Activated B cell treated with CpG ODN at 0.5 μM for 24 hours (primary cell): ENCODE measurements at regions not wholly inside any gene's neighbourhood (a gene's known extent, or its start where the extent isn't known, plus 50 kb on each side); places are given as distances from the start of the nearest gene placed in this dataset.
"Not testable (repeated sequence)": the region's sequence is repeated elsewhere in the genome, so short reads cannot be mapped to it uniquely, and the experiment has no call there.

Experiments used
- ATAC-seq: fragments of 200-7000 bp; cut with Tn5 transposase; one replicate; pipeline ENCODE4 v1.10.0; 2021; ENCODE audit warnings: low read depth, mild to moderate bottlenecking, moderate library complexity
- CTCF ChIA-PET: fragments of 350-600 bp; sonication (Branson Sonifier 250); formaldehyde crosslinking; loops from one replicate; lab custom pipeline; 2021; ENCODE audit warnings: antibody characterized with exemption; lab: Charles Lee
- POLR2A ChIA-PET: fragments of 350-600 bp; sonication (Branson Sonifier 250); formaldehyde crosslinking; loops from one replicate; lab custom pipeline; 2021; ENCODE audit warnings: antibody characterized with exemption; lab: Charles Lee
- DNase-seq: peaks from one replicate; pipeline ENCODE4 v3.0.0; 2022
- H3K27ac Mint-ChIP-seq: one replicate; pipeline ENCODE4 v1.8.0; 2020; ENCODE audit warnings: mixed read lengths
- H3K27me3 Mint-ChIP-seq: one replicate; pipeline ENCODE4 v1.8.0; 2021; ENCODE audit warnings: mixed read lengths
- H3K36me3 Mint-ChIP-seq: one replicate; pipeline ENCODE4 v1.8.0; 2021; ENCODE audit warnings: low read depth, mixed read lengths
- H3K4me1 Mint-ChIP-seq: one replicate; pipeline ENCODE4 v1.8.0; 2021; ENCODE audit warnings: mixed read lengths
- H3K4me3 Mint-ChIP-seq: one replicate; pipeline ENCODE4 v1.8.0; 2020; ENCODE audit warnings: mild to moderate bottlenecking, mixed read lengths
- H3K9me3 Mint-ChIP-seq: one replicate; pipeline ENCODE4 v1.8.0; 2020; ENCODE audit warnings: mixed read lengths
- intact Hi-C: fragments of 100-400 bp; cut with micrococcal nuclease; formaldehyde crosslinking; loops from one replicate; pipeline ENCODE4 v1.15.1; 2024
- TF ChIP-seq, protein P1 (sequence below): fragments of 200-600 bp; IDR thresholded peaks from one replicate; pipeline ENCODE4 v1.8.0; 2022; ENCODE audit warnings: antibody characterized with exemption, mild to moderate bottlenecking

DNA sequence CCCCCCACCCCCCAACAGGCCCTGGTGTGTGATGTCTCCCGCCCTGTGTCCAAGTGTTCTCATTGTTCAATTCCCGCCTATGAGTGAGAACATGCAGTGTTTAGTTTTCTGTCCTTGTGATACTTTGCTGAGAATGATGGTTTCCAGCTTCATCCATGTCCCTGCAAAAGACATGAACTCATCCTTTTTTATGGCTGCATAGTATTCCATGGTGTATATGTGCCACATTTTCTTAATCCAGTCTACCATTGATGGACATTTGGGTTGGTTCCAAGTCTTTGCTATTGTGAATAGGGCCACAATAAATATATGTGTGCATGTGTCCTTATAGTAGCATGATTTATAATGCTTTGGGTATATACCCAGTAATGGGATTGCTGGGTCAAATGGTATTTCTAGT, 54.0 kb downstream of the ZCCHC13 start:
- H3K27ac Mint-ChIP-seq, H3K9me3 Mint-ChIP-seq, CTCF ChIA-PET, H3K36me3 Mint-ChIP-seq, H3K4me1 Mint-ChIP-seq, POLR2A ChIA-PET, intact Hi-C loops, H3K4me3 Mint-ChIP-seq, ATAC-seq, DNase-seq, H3K27me3 Mint-ChIP-seq: not testable (repeated sequence)

DNA sequence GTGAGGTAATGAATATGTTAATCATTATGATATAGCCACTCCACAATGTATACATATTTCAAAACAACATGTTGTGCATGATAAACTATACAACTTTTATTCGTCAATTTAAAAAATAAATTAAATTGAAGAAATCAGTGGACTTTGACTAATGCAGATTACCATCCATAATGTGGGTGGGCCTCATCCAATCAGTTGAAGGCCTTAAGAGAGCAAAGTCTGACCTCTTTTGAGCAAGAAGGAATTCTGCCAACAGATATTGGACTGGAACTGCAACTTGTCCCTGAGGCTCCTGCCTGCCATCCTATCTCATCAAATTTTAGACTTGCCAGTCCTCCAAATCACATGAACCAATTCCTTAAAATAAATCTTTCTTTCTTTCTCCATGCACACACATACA, 57.4 kb upstream of the SLC16A2 start:
- Mint-ChIP-seq H3K4me3 (no peak overlapping the region), H3K4me1 (no peaks in the 10 kb centered on the region), H3K27me3 (no peaks in the 10 kb centered on the region), H3K9me3 (no peaks in the 10 kb centered on the region), H3K27ac (no peak overlapping the region), H3K36me3 (no peaks in the 10 kb centered on the region)
- ChIA-PET CTCF (no interaction called here), POLR2A (no interaction called here)
- TF ChIP-seq, protein P1, sequence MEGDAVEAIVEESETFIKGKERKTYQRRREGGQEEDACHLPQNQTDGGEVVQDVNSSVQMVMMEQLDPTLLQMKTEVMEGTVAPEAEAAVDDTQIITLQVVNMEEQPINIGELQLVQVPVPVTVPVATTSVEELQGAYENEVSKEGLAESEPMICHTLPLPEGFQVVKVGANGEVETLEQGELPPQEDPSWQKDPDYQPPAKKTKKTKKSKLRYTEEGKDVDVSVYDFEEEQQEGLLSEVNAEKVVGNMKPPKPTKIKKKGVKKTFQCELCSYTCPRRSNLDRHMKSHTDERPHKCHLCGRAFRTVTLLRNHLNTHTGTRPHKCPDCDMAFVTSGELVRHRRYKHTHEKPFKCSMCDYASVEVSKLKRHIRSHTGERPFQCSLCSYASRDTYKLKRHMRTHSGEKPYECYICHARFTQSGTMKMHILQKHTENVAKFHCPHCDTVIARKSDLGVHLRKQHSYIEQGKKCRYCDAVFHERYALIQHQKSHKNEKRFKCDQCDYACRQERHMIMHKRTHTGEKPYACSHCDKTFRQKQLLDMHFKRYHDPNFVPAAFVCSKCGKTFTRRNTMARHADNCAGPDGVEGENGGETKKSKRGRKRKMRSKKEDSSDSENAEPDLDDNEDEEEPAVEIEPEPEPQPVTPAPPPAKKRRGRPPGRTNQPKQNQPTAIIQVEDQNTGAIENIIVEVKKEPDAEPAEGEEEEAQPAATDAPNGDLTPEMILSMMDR: no peak
- intact Hi-C loops: no loop called here
- no peak for ATAC-seq
- no peak for DNase-seq

DNA sequence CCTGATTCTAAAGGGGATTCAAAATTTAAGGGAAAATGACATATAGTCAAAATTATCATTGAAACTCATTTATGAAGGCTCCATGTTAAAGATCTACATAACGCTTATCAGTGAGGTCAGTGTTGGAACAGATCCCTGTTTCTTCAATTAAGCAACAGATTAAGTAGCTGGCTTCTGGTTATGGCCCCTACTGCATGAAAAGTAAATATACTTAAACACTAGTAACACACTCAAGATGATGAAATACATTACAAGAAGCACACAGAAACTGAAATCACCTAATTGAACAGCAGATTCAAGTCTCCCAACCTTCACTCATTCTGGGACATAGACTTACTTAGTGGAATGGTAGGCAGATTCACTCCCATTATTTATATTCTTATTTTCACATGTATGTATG, 51.6 kb upstream of the SLC16A2 start:
- TF ChIP-seq, protein P1: no peak
- intact Hi-C loops: no loop called here
- Mint-ChIP-seq H3K4me3 (no peak overlapping the region), H3K9me3 (no peaks in the 10 kb centered on the region), H3K36me3 (no peaks in the 10 kb centered on the region), H3K27me3 (no peaks in the 10 kb centered on the region), H3K4me1 (no peaks in the 10 kb centered on the region), H3K27ac (no peak overlapping the region)
- CTCF ChIA-PET: no interaction called here
- POLR2A ChIA-PET: no interaction called here
- DNase-seq (no peak), ATAC-seq (no peak)

DNA sequence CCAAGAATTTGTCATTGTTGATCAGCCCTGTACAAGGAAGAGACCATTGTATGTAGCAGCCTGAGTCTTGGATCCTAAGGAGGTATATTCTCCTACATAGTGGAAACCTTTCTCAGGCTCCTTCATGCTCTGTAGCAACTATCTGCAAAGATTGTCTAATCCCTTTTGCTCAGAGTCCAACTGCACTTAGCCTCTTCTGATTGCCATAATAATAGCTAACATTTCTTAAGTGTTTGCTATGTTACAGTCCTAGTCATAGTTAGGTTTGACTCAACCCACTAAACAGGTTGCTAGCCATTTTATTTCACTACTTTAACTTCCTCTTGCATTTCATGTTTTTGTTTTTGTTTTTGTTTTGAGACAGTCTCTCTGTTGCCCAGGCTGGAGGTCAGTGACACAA, 50.8 kb upstream of the SLC16A2 start:
- no peak overlapping the region for H3K4me3 Mint-ChIP-seq
- ChIA-PET CTCF (interaction anchor here (0.9 kb wide), 1 partner anchor 11 kb away, joined by 3 read pairs; no protein-coding TSS in a partner anchor), POLR2A (no interaction called here)
- no peak for DNase-seq
- H3K27me3 Mint-ChIP-seq: no peaks in the 10 kb centered on the region
- intact Hi-C loops: no loop called here
- no peaks in the 10 kb centered on the region for H3K36me3 Mint-ChIP-seq
- H3K9me3 Mint-ChIP-seq: no peaks in the 10 kb centered on the region
- no peaks in the 10 kb centered on the region for H3K4me1 Mint-ChIP-seq
- no peak overlapping the region for H3K27ac Mint-ChIP-seq
- ATAC-seq: no peak
- TF ChIP-seq, protein P1: no peak

DNA sequence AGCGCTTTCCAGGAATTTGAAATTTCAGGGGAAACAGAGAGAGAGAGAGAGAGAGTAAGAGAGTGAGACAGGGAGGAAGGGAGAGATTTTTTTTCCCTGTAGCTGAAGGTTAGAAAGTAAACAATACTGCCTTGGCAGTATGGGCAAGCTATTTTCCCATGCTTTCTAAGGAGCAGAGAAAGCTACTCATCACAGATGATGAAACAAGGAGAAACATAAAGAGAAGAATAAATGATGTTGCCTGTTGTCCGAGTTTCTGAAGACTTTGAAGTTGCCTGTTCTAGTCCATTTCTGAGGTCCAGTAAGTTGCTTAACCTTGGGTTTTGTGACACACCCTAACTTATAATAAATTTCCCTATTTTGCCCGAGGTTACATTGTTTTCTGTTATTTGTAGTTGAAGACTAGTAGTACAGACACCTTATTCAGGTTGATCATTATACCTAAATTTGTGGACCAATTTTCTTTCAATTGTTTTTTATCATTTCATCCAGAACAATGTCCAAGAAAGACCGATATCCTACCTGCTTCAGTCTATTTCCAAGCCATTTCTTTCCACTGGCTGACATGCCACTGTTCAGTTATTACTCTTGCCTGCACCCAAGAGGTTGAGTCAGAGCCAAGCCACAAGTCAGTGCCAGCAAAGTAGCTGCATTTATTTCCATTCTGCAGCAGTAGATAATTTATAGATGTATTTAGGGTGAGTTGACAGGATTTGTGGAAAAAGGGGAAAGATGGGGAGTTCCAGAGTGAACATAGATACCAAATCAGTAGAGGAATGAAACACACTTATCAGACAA, 49.7 kb upstream of the SLC16A2 start:
- Mint-ChIP-seq H3K4me1 (no peaks in the 10 kb centered on the region), H3K27me3 (no peaks in the 10 kb centered on the region), H3K27ac (no peak overlapping the region), H3K36me3 (no peaks in the 10 kb centered on the region), H3K4me3 (no peak overlapping the region), H3K9me3 (no peaks in the 10 kb centered on the region)
- intact Hi-C loops: no loop called here
- ChIA-PET CTCF (interaction anchor here (0.8 to 0.9 kb wide), 2 partner anchors 9 to 10 kb away, joined by 3 read pairs; no protein-coding TSS in a partner anchor), POLR2A (no interaction called here)
- DNase-seq: no peak
- TF ChIP-seq, protein P1: no peak
- ATAC-seq: no peak
